Ecto neural progenitor cell (in vitro differentiated cells): ENCODE measurements at regions not wholly inside any gene's neighbourhood (a gene's known extent, or its start where the extent isn't known, plus 50 kb on each side); places are given as distances from the start of the nearest gene placed in this dataset.
"Not testable (repeated sequence)": the region's sequence is repeated elsewhere in the genome, so short reads cannot be mapped to it uniquely, and the experiment has no call there.

Experiments
- DNase-seq: peaks from one replicate; pipeline ENCODE4 v3.0.0-alpha.2; 2018; ENCODE audit warnings: low spot score

DNA sequence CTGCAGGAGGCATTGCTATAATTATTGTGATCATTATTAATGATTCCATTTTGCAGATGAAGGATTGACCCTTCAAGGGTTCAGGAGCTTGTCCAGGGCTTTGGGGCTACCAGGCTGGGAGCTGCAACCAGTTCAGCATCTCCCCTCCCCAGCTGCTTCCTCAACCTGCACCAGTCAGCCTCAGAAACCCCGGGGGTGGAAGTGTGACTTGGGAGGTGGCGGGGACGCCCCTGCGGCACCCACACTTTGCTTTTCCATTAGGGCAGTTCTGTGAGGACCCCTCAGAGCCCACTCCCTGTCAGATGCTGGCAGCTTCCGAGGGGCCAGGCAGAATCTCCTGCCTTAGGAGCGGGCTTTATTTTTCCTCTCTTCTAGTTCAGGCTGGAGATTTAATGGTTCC is 85.6 kb downstream of the OLFM1 start:
- no peak for DNase-seq

DNA sequence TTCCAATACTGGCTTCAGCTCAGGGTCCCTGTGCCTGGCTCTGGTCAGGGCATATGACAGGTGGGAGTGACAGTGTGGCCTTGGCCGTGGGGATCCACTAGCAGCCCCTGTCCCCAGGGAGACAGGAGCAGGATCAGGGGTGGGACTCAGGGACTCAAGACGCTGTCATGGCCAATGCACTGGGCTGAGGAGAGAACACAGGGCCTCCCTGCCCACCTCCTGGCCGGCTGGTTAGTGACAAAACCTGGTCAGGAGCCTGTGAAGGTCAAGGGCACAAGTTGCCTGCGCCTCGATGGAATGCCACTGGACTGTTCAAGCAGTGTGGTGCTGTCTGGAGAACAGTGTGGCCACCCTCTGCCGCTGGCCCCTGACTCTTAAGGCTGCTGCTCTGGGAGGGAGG is 86.8 kb downstream of the OLFM1 start:
- no peak for DNase-seq

- no peak for DNase-seq
These were observed 87.5 kb downstream of the OLFM1 start for GRCh38 chr9:135174981-135175380.

DNA sequence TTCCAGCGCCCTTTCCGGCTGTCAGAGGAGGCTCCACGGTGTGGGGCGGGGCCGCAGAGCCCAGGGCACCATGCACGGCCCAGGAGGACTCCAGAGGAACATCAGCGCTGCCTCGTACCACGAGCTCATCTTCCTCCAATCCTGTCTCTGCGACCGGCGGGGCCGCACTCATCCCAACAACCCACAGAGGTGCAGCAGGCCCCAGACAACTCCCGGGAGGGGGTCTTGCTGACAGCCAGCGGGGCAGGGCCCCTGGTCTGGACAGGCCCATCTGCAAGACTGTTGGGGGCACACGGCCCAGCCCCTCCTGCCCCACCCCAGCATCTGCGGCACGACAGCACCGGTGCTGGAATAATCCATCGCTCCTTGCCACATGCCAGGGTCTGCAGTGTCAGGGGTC is 88.8 kb downstream of the OLFM1 start:
- DNase-seq = no peak

DNA sequence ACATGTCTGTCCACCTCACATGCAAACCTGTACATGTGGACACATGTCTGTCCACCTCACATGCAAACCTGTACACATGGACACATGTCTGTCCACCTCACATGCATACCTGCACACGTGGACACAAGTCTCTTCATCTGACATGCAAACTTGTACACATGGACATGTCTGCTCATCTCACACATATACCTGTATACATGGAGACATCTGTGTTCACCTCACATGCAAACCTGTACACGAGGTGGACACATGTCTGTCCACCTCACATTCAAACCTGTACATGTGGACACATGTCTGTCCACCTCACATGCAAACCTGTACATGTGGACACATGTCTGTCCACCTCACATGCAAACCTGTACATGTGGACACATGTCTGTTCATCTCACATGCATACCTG is 90.1 kb downstream of the OLFM1 start:
- not testable (repeated sequence) for DNase-seq

GRCh38 chr9:135178498-135178897 is 91.0 kb downstream of the OLFM1 start:
- DNase-seq = no peak

DNA sequence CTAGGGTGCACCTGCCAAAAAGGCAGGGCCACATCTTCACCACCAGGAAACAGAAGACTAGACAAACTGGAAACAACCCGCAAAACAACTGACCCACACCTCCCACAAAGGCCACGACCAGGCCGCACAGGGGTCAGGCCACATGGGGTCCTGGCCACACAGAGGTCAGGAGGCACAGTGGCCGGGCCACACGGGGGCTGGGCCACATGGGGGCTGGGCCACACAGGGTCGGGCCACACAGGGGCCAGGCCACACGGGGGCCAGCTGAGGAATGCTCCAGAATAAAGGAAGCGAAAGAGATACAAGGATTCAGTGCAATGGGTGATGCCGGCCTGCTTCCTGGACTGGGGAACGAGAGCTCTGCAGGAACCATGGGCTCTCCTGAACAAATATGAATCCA is 91.6 kb downstream of the OLFM1 start:
- DNase-seq = no peak

DNA sequence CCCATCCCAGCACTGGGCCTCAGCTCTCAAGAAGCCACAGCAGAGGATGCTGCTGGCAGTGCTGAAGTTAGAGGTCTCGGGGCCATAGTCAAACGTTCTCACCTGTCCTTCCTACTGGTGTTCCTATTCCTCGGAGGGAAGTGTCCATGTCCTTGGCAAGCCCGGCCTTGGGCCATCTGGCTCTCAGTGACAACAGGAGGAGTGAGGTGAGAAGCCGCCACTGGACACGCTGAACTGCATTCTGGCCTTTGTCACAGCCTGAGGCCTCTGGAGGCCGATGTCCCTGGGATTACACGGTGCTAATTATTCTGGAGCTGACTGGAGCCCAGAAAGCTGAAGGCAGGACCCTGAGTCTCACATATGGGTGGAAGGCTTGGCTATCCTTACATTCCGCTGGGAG is 92.5 kb downstream of the OLFM1 start:
- DNase-seq = no peak

GRCh38 chr9:135180586-135180985 is 93.1 kb downstream of the OLFM1 start:
- DNase-seq = no peak

DNA sequence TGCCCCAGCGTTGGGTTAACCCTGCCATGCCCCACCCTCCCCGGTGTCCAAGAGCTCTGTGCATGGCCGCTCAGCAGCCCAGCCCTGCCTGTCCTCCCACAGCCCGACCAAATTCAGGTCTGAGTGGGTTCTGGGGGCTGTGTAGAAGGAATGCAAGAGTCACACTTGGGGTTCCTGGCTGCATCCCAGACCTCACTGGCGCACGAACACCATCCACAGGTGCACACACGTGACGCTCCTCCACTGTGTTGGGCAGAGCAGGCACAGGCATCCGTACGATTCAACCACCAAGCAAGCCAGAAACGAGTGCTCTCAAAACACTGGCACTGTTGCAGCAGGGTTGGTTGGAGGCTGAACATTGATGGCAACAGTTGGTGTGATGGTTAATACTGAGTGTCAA is 93.9 kb downstream of the OLFM1 start:
- no peak for DNase-seq

DNA sequence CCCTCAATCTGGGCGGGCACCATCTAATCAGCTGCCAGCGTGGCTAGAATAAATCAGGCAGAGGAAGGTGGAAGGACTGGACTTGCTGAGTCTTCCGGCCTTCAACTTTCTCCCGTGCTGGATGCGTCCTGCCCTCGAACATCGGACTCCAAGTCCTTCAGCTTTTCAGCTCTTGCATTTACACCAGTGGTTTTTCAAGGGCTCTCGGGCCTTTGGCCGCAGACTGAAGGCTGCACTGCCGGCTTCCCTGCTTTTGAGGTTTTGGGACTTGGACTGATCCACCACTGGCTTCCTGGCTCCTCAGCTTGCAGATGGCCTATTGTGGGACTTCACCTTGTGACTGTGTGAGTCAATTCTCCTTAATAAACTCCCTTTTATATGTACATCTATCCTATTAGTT is 94.4 kb downstream of the OLFM1 start:
- DNase-seq = not testable (repeated sequence)

DNA sequence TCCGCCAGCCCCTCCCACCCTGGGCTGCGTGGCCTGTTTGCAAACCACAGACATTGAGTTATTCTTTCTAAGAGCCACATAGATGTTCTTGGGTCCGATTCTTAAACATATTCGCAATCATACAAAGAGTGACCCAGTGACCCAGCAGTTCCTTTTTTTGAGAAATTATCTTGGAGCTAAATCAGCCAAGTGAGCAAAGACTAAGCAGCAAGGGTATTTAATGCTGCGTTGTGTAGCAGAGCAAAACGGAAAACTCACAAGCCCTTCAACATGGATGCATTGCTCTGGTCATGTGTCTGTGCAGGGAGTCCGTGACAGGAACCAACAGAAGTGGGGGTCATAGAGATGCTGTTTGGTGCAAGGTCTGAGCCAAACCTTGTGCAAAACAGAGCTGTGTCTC is 95.6 kb downstream of the OLFM1 start:
- DNase-seq = no peak

GRCh38 chr9:135183528-135184180 is 96.2 kb downstream of the OLFM1 start:
- no peak for DNase-seq

GRCh38 chr9:135184181-135185053 is 96.9 kb downstream of the OLFM1 start:
- no peak for DNase-seq

DNA sequence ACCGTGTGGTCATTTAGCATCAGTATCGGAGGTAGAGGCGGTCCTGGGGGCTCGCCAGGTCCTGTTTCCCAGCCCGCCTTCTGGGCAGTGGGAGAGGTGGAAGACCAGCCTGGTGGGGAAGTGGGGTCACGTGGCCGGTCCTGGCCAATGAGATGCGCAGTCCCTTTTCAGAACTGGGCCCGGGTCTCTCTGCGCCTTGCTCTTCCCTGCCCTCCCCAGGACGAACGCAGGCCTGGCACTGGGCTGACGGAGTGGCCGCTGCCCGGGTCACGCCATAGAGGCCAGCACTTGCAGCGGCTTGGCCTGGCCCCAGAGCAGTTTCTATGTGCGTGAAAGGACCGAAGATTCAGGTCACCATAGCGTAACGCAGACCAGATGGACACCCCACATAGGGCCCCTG is 97.6 kb downstream of the OLFM1 start:
- DNase-seq = no peak

- DNase-seq = no peak
These were observed 99.0 kb downstream of the OLFM1 start for GRCh38 chr9:135186248-135187164.

- DNase-seq = no peak
These were observed 99.9 kb downstream of the OLFM1 start for GRCh38 chr9:135187365-135187764.

DNA sequence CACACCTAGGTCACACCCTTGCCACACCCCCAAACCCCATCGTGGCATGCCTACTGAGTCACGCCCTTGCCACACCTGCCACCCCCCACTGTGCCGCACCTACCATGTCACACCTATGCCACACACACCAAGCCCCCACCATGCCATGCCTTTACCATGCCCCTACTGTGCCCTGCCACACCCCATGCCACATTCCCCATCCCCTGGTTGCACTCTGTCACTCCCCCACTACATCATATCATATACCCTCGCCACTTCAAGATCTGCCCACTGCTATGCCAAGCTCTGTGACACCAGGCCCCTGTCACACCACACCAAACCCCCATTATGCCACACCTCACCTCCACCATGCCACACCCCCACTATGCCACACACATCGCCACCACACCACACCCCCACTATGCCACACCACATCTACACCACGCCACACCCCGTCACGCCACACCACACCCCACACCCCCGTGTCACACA is 101.2 kb downstream of the OLFM1 start:
- no peak for DNase-seq

DNA sequence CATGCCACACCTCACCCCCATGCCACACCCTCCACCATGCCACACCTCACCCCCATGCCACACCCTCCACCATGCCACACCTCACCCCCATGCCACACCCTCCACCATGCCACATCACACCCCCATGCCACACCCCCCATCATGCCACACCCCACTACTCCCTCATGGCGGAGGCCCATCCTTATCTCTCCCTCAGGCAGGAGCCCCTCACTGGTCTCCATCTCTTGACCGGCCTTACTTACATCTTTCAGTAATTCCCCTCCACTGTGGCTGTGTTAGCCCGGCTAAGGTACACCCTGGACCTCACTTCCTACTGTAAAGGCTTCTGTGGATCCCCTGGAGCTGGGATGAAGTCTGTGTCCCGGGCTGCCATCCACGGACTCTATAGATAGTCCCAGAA is 102.0 kb downstream of the OLFM1 start:
- no peak for DNase-seq

- DNase-seq = no peak
These were observed 103.5 kb downstream of the OLFM1 start for GRCh38 chr9:135190789-135191577.

GRCh38 chr9:135192686-135193085 is 105.2 kb downstream of the OLFM1 start:
- no peak for DNase-seq

DNA sequence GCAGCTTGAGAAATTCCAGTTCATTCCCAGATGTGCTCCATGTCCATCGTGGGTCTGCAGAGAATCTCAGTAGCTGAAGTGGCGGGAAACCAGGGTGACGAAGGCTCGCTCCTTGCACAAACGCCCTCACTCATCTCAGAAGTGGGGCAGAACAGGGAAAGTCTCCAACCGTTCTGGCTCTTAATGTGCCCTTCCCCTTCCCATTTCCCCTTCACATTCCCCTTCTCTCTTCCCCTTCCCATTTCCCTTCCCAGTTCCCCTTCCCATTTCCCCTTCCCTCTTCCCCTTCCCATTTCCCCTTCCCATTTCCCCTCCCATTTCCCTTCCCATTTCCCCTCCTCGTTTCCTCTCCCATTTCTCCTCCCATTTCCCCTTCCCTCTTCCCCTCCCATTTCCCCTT is 108.5 kb downstream of the OLFM1 start:
- not testable (repeated sequence) for DNase-seq
